Keratinocyte (primary cell): ENCODE measurements at regions not wholly inside any gene's neighbourhood (a gene's known extent, or its start where the extent isn't known, plus 50 kb on each side); places are given as distances from the start of the nearest gene placed in this dataset.

ENCODE experiments used
- EZH2 ChIP-seq: IDR thresholded peaks from one replicate; pipeline ENCODE4 v1.6.1; 2012; ENCODE audit warnings: inconsistent platforms, mild to moderate bottlenecking, low read length, moderate library complexity
- TF ChIP-seq, protein P1 (sequence below), 3 experiments: IDR thresholded peaks in 1 of 3; conservative IDR thresholded peaks in 1 of 3; optimal IDR thresholded peaks in 1 of 3; 2 replicates in 2 of 3; 3 replicates in 1 of 3; pipeline versions ENCODE3 to v1.5.1; 2011; ENCODE audit warnings: low read length in 3 of 3, mild to moderate bottlenecking in 3 of 3, moderate library complexity in 2 of 3, control low read depth in 1 of 3, inconsistent platforms in 1 of 3; ENCODE audit not compliant: insufficient read depth in 2 of 3; ENCODE audit errors: extremely low read depth in 1 of 3

DNA sequence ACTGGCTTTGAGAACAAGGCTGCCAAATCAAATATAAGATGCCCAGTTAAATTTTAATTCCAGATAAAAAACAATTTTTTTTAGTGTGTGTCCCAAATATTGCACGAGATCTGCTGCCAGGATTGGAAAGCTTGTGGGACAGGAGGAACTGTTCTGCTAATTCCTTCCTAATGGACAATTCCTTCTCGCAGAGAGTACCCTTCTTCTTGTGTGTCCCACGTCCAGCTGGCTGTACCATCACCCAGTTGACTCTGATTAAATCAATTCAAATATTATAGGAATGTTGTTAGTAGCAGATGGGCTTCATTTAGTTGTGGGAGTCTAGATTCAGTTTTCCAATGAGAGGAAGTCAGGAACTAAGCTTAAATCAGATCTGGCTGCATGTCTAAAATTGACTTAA lies 347.9 kb upstream of the ATP10A start:
- TF ChIP-seq, protein P1, sequence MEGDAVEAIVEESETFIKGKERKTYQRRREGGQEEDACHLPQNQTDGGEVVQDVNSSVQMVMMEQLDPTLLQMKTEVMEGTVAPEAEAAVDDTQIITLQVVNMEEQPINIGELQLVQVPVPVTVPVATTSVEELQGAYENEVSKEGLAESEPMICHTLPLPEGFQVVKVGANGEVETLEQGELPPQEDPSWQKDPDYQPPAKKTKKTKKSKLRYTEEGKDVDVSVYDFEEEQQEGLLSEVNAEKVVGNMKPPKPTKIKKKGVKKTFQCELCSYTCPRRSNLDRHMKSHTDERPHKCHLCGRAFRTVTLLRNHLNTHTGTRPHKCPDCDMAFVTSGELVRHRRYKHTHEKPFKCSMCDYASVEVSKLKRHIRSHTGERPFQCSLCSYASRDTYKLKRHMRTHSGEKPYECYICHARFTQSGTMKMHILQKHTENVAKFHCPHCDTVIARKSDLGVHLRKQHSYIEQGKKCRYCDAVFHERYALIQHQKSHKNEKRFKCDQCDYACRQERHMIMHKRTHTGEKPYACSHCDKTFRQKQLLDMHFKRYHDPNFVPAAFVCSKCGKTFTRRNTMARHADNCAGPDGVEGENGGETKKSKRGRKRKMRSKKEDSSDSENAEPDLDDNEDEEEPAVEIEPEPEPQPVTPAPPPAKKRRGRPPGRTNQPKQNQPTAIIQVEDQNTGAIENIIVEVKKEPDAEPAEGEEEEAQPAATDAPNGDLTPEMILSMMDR (optimal IDR thresholded peaks at IDR 0.05 in 1 of 3, IDR thresholded peaks at IDR 0.05 in 1 of 3, conservative IDR thresholded peaks at IDR 0.05 in 1 of 3; ENCODE audit: extremely low read depth in 1 of 3, insufficient read depth in 2 of 3, low read length in 3 of 3), result no peak
- no peak for TF ChIP-seq EZH2
